Gastrocnemius medialis (tissue), 4 donors: ENCODE measurements at regions not wholly inside any gene's neighbourhood (a gene's known extent, or its start where the extent isn't known, plus 50 kb on each side); places are given as distances from the start of the nearest gene placed in this dataset.

Experiments
- ATAC-seq, 2 donors: fragments of 150-250 bp; one replicate each; pipeline ENCODE4 v1.9.1; 2016
- DNase-seq, 2 donors: peaks; one replicate each; pipeline ENCODE4 v3.0.0-alpha.2; 2019
- H3K27ac ChIP-seq, 4 donors: fragments of 200-600 bp; sonication (generic); 1 replicate in 1 of 4; 2 replicates in 3 of 4; pipeline ENCODE4 v1.5.1; 2016 to 2018; ENCODE audit warnings: mild to moderate bottlenecking in 2 of 4, moderate library complexity in 1 of 4
- H3K27me3 ChIP-seq, 3 donors: fragments of 200-600 bp; sonication (generic) in 2 of 3; 1 replicate in 1 of 3; 2 replicates in 2 of 3; pipeline versions ENCODE4 v1.5.1 to v1.6.0; 2016 to 2019; ENCODE audit warnings: mild to moderate bottlenecking in 1 of 3, moderate library complexity in 1 of 3
- H3K36me3 ChIP-seq, 2 donors: fragments of 200-600 bp; sonication (generic) in 1 of 2; one replicate each; pipeline ENCODE4 v1.5.1; 2017 to 2018
- H3K4me1 ChIP-seq, 2 donors: fragments of 200-600 bp; sonication (generic) in 1 of 2; one replicate each; pipeline ENCODE4 v1.5.1; 2016 to 2017; ENCODE audit warnings: mild to moderate bottlenecking in 2 of 2
- H3K4me3 ChIP-seq, 4 donors: fragments of 200-600 bp; sonication (generic) in 3 of 4; 1 replicate in 1 of 4; 2 replicates in 3 of 4; pipeline ENCODE4 v1.5.1; 2016 to 2019; ENCODE audit warnings: mild to moderate bottlenecking in 2 of 4
- H3K9me3 ChIP-seq, 3 donors: fragments of 200-600 bp; sonication (generic) in 2 of 3; 1 replicate in 1 of 3; 2 replicates in 2 of 3; pipeline ENCODE4 v1.5.1; 2016 to 2019
- POLR2A ChIP-seq, 2 donors: fragments of 450-650 bp; IDR thresholded peaks; one replicate each; pipeline ENCODE4 v1.6.1; 2017; ENCODE audit warnings: antibody characterized with exemption in 2 of 2, mild to moderate bottlenecking in 2 of 2, moderate library complexity in 2 of 2
- in situ Hi-C, 4 donors: fragments of 200-750 bp; cut with MboI; loops; one replicate each; pipeline versions ENCODE4 v1.15.0 to v1.8.0; 2017; ENCODE audit warnings: low sequenced_read_pairs in 4 of 4
- intact Hi-C: fragments of 100-400 bp; cut with DNase I; formaldehyde crosslinking; loops from one replicate; pipeline ENCODE4 v1.15.1; 2023; ENCODE audit warnings: low total_unique reads
- TF ChIP-seq, protein P1 (sequence below), 5 experiments: fragments of 450-650 bp in 3 of 5; fragments of 200-600 bp in 2 of 5; sonication (generic) in 2 of 5; IDR thresholded peaks in 4 of 5; conservative IDR thresholded peaks in 1 of 5; 1 replicate in 4 of 5; 2 replicates in 1 of 5; pipeline ENCODE4 v1.5.1; 2016 to 2019; ENCODE audit warnings: antibody characterized with exemption in 5 of 5, mild to moderate bottlenecking in 3 of 5, moderate library complexity in 3 of 5

DNA sequence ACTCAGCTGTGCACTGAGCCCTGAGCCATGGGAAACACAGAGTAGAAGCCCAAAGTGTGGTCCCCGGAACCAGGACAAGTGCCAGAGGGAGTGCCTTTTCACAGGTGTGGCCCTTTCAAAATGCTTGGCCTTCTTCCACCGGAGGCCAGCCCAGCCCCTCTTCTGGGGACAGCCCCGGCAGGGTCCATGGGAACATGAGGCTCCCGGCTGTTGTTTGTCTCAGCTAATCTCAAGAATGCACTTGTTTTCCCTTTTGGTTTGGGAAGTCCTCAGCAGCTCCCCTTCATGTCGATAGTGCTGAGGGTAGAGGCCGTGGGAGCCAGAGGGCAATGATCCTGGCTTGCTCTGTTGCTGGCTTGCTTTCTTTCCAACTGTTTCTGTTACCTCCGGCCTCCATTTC is 91.1 kb upstream of the MRPS22 start:
- Histone ChIP-seq H3K27me3 (no peaks in the 10 kb centered on the region), H3K36me3 (no peaks in the 10 kb centered on the region), H3K9me3 (no peaks in the 10 kb centered on the region), H3K4me1 (no peaks in the 10 kb centered on the region), H3K4me3 (no peak overlapping the region), H3K27ac (no peak overlapping the region)
- TF ChIP-seq, protein P1, sequence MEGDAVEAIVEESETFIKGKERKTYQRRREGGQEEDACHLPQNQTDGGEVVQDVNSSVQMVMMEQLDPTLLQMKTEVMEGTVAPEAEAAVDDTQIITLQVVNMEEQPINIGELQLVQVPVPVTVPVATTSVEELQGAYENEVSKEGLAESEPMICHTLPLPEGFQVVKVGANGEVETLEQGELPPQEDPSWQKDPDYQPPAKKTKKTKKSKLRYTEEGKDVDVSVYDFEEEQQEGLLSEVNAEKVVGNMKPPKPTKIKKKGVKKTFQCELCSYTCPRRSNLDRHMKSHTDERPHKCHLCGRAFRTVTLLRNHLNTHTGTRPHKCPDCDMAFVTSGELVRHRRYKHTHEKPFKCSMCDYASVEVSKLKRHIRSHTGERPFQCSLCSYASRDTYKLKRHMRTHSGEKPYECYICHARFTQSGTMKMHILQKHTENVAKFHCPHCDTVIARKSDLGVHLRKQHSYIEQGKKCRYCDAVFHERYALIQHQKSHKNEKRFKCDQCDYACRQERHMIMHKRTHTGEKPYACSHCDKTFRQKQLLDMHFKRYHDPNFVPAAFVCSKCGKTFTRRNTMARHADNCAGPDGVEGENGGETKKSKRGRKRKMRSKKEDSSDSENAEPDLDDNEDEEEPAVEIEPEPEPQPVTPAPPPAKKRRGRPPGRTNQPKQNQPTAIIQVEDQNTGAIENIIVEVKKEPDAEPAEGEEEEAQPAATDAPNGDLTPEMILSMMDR (IDR thresholded peaks at IDR 0.05 in 4 of 5, conservative IDR thresholded peaks at IDR 0.05 in 1 of 5) = no peak
- no peak for TF ChIP-seq POLR2A (IDR thresholded peaks at IDR 0.05)
- intact Hi-C loops (no loop called here), in situ Hi-C loops (no loop called here)
- DNase-seq (no peak), ATAC-seq (no peak)

GRCh38 chr3:139258276-139258675 is 85.5 kb upstream of the MRPS22 start:
- intact Hi-C loops (no loop called here), in situ Hi-C loops (no loop called here)
- peaks cover 0 to 5% of the 10 kb centered on the region in 2 donors for H3K4me1 ChIP-seq
- DNase-seq (no peak), ATAC-seq (no peak)
- no peak overlapping the region for H3K4me3 ChIP-seq
- H3K27ac ChIP-seq = no peak overlapping the region
- TF ChIP-seq POLR2A (IDR thresholded peaks at IDR 0.05) = no peak
- TF ChIP-seq, protein P1 (IDR thresholded peaks at IDR 0.05 in 4 of 5, conservative IDR thresholded peaks at IDR 0.05 in 1 of 5) = no peak
- H3K27me3 ChIP-seq = no peaks in the 10 kb centered on the region
- H3K36me3 ChIP-seq = no peaks in the 10 kb centered on the region
- no peaks in the 10 kb centered on the region for H3K9me3 ChIP-seq

DNA sequence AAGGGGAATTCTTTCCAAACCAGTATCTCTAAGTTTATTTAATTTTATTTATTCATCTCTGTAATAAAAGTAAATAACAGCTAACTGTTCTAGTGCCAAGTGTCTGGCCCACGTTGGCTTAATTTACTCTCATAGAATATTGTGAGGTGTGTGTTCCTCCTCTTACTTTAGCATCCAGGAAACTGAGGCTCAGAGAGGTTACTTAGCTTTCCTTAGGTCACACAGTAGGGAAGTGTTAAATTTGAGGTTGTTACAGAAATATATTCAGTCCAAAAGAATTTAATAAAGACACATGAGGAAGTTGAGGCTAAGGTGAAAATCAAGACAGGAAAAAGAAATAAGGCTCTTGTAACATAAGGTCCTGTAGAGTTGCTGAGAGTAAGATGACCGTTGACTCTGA is 84.4 kb upstream of the MRPS22 start:
- H3K9me3 ChIP-seq = no peaks in the 10 kb centered on the region
- DNase-seq (no peak), ATAC-seq (no peak)
- peaks cover 0 to 5% of the 10 kb centered on the region in 2 donors for H3K4me1 ChIP-seq
- in situ Hi-C loops (no loop called here), intact Hi-C loops (no loop called here)
- no peak overlapping the region for H3K27ac ChIP-seq
- no peak overlapping the region for H3K4me3 ChIP-seq
- TF ChIP-seq POLR2A (IDR thresholded peaks at IDR 0.05) = no peak
- TF ChIP-seq, protein P1 (IDR thresholded peaks at IDR 0.05 in 4 of 5, conservative IDR thresholded peaks at IDR 0.05 in 1 of 5) = no peak
- H3K27me3 ChIP-seq = no peaks in the 10 kb centered on the region
- H3K36me3 ChIP-seq = no peaks in the 10 kb centered on the region

DNA sequence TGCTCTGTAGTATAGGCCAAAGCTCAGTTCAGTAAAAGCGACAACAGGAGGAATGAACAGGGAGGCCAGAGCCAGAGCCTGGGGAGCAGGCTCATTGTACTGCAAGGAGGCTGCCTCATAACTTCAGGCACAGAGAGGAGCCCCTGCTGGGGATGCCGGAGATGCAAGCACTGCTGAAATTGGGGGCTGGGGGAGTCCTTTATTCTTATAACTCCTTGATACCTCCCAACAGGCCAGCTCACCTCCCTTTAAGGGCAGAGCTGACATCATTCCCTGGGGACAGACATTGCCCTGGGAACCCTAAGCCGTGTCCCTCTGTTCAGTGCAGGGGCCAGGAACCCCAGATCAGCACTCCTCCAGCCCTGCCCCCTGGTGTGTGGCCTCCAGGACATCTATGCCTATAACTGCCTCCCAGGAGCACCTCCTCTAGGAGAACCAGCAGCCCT is 83.8 kb upstream of the MRPS22 start:
- H3K27ac ChIP-seq = no peak overlapping the region
- ATAC-seq = no peak
- no peak for DNase-seq
- intact Hi-C loops (no loop called here), in situ Hi-C loops (no loop called here)
- TF ChIP-seq, protein P1 (IDR thresholded peaks at IDR 0.05 in 4 of 5, conservative IDR thresholded peaks at IDR 0.05 in 1 of 5) = no peak
- no peak for TF ChIP-seq POLR2A (IDR thresholded peaks at IDR 0.05)
- no peaks in the 10 kb centered on the region for H3K27me3 ChIP-seq
- no peaks in the 10 kb centered on the region for H3K36me3 ChIP-seq
- H3K4me1 ChIP-seq = peaks cover 0 to 5% of the 10 kb centered on the region in 2 donors
- H3K9me3 ChIP-seq = no peaks in the 10 kb centered on the region
- no peak overlapping the region for H3K4me3 ChIP-seq
